Stomach (tissue), 8 donors: ENCODE measurements at regions not wholly inside any gene's neighbourhood (a gene's known extent, or its start where the extent isn't known, plus 50 kb on each side); places are given as distances from the start of the nearest gene placed in this dataset.
A peak's percentile ranks its signal among the peaks of the same experiment; 100 is the strongest.
"Not testable (repeated sequence)": the region's sequence is repeated elsewhere in the genome, so short reads cannot be mapped to it uniquely, and the experiment has no call there.

Experiments
- DNase-seq, 2 donors: peaks; one replicate each; pipeline versions ENCODE4 v3.0.0 to v3.0.0-alpha.2; 2013 to 2019
- H3K27ac ChIP-seq, 5 donors: fragments of 200-600 bp in 4 of 5; sonication (generic) in 4 of 5; one replicate each; pipeline ENCODE4 v1.5.1; 2013 to 2019; ENCODE audit warnings: mild to moderate bottlenecking in 1 of 5, moderate library complexity in 1 of 5
- H3K27me3 ChIP-seq, 3 donors: fragments of 200-600 bp; sonication (generic); one replicate each; pipeline ENCODE4 v1.5.1; 2017 to 2019; ENCODE audit warnings: mixed run types in 1 of 3
- H3K36me3 ChIP-seq, 4 donors: fragments of 200-600 bp; sonication (generic); 1 replicate in 3 of 4; 2 replicates in 1 of 4; pipeline ENCODE4 v1.5.1; 2016 to 2019
- H3K4me1 ChIP-seq, 4 donors: fragments of 200-600 bp; sonication (generic); one replicate each; pipeline ENCODE4 v1.5.1; 2016 to 2019
- H3K4me3 ChIP-seq, 4 donors: fragments of 200-600 bp; sonication (generic) in 3 of 4; one replicate each; pipeline ENCODE4 v1.5.1; 2016 to 2019; ENCODE audit warnings: mild to moderate bottlenecking in 1 of 4
- H3K9me3 ChIP-seq, 4 donors: fragments of 200-600 bp; sonication (generic); one replicate each; pipeline ENCODE4 v1.5.1; 2016 to 2019
- CTCF ChIP-seq, 7 experiments: fragments of 450-650 bp in 4 of 7; fragments of 200-600 bp in 3 of 7; sonication (generic) in 3 of 7; IDR thresholded peaks; one replicate each; pipeline ENCODE4 v1.5.1; 2016 to 2019; ENCODE audit warnings: antibody characterized with exemption in 7 of 7, control low read depth in 2 of 7, mild to moderate bottlenecking in 1 of 7
- EP300 ChIP-seq: sonication (generic); formaldehyde crosslinking; IDR thresholded peaks from one replicate; pipeline ENCODE4 v1.6.1; 2017; ENCODE audit warnings: antibody characterized with exemption
- POLR2A ChIP-seq, 4 donors: fragments of 450-650 bp; IDR thresholded peaks; one replicate each; pipeline ENCODE4 v1.6.1; 2016; ENCODE audit warnings: antibody characterized with exemption in 4 of 4, control low read depth in 2 of 4, mild to moderate bottlenecking in 1 of 4, moderate library complexity in 1 of 4
- POLR2AphosphoS5 ChIP-seq, 3 donors: sonication (generic); formaldehyde crosslinking; IDR thresholded peaks; one replicate each; pipeline ENCODE4 v1.6.1; 2016; ENCODE audit warnings: antibody characterized with exemption in 3 of 3
- WGBS, 5 donors: extraction: QIAGEN DNeasy Blood & Tissue Kit in 3 of 5; methylation state at CpG; one replicate each; pipeline versions ENCODE4 v1.1.5 to v1.1.7; 2013 to 2018; 5-methylcytosine and 5-hydroxymethylcytosine counted together
- intact Hi-C: fragments of 100-400 bp; cut with DNase I; formaldehyde crosslinking; loops from one replicate; pipeline ENCODE4 v1.15.1; 2023; ENCODE audit warnings: low total_unique reads
- donor health status: healthy with polysubstance abuse.
- donor health status: Bipolar disorder and iron deficiency.
- donor health status: healthy.

- H3K27me3 ChIP-seq, H3K4me3 ChIP-seq, H3K36me3 ChIP-seq, H3K4me1 ChIP-seq, intact Hi-C loops: not testable (repeated sequence)
- WGBS, 5 donors: 48 to 56% (median 53%) methylated on average over 6 of the region's 6 CpGs
- peaks cover 0 to 14% (median 7%) of the 10 kb centered on the region in 4 donors for H3K9me3 ChIP-seq
- H3K27ac ChIP-seq: peak overlapping the region in 2 of 5 donors; percentile 20 to 29
- peak in 1 of 2 donors; percentile 16 for DNase-seq
These were observed 133.8 kb downstream of the LEPR start for GRCh38 chr1:65554086-65554764.

GRCh38 chr1:65554829-65555228 is 134.4 kb downstream of the LEPR start:
- H3K27ac ChIP-seq: no peak overlapping the region
- peaks cover 0 to 14% (median 7%) of the 10 kb centered on the region in 4 donors for H3K9me3 ChIP-seq
- no peak overlapping the region for H3K4me3 ChIP-seq
- peaks cover 0 to 4% (median 0%) of the 10 kb centered on the region in 4 donors for H3K4me1 ChIP-seq
- no peaks in the 10 kb centered on the region for H3K27me3 ChIP-seq
- intact Hi-C loops: no loop called here
- TF ChIP-seq POLR2A (IDR thresholded peaks at IDR 0.05) (no peak), CTCF (IDR thresholded peaks at IDR 0.05) (no peak), EP300 (no peak), POLR2AphosphoS5 (IDR thresholded peaks at IDR 0.05) (no peak)
- no peak for DNase-seq
- WGBS, 5 donors: 82 to 92% (median 87%) methylated on average over 7 to 8 of the region's 8 CpGs
- H3K36me3 ChIP-seq: no peaks in the 10 kb centered on the region

- Histone ChIP-seq H3K36me3 (no peaks in the 10 kb centered on the region), H3K27me3 (no peaks in the 10 kb centered on the region), H3K9me3 (peaks cover 0 to 5% (median 2%) of the 10 kb centered on the region in 4 donors), H3K4me3 (no peak overlapping the region), H3K27ac (no peak overlapping the region), H3K4me1 (peaks cover 0 to 4% (median 0%) of the 10 kb centered on the region in 4 donors)
- no peak for DNase-seq
- intact Hi-C loops: no loop called here
- no peak for TF ChIP-seq POLR2A (IDR thresholded peaks at IDR 0.05)
- TF ChIP-seq CTCF (IDR thresholded peaks at IDR 0.05): no peak
- TF ChIP-seq POLR2AphosphoS5 (IDR thresholded peaks at IDR 0.05): no peak
- TF ChIP-seq EP300: no peak
These were observed 137.7 kb downstream of the LEPR start for GRCh38 chr1:65558215-65558614.

- Histone ChIP-seq H3K27me3 (no peaks in the 10 kb centered on the region), H3K27ac (no peak overlapping the region), H3K36me3 (peaks cover 0 to 8% (median 5%) of the 10 kb centered on the region in 4 donors), H3K4me3 (no peak overlapping the region), H3K4me1 (no peaks in the 10 kb centered on the region), H3K9me3 (peaks cover 0 to 3% (median 0%) of the 10 kb centered on the region in 4 donors)
- 76 to 97% (median 92%) methylated on average over 5 to 7 of the region's 7 CpGs for WGBS, 5 donors
- DNase-seq: no peak
- intact Hi-C loops: no loop called here
- no peak for TF ChIP-seq CTCF (IDR thresholded peaks at IDR 0.05)
- TF ChIP-seq EP300: no peak
- no peak for TF ChIP-seq POLR2AphosphoS5 (IDR thresholded peaks at IDR 0.05)
- no peak for TF ChIP-seq POLR2A (IDR thresholded peaks at IDR 0.05)
These were observed 144.0 kb downstream of the LEPR start for GRCh38 chr1:65564493-65564892.

- Histone ChIP-seq H3K9me3 (peaks cover 0 to 3% (median 0%) of the 10 kb centered on the region in 4 donors), H3K27me3 (no peaks in the 10 kb centered on the region), H3K4me1 (no peaks in the 10 kb centered on the region), H3K4me3 (no peak overlapping the region), H3K36me3 (peaks cover 0 to 10% (median 7%) of the 10 kb centered on the region in 4 donors), H3K27ac (no peak overlapping the region)
- 63 to 92% (median 72%) methylated on average over 3 of the region's 3 CpGs for WGBS, 5 donors
- no peak for TF ChIP-seq CTCF (IDR thresholded peaks at IDR 0.05)
- TF ChIP-seq POLR2AphosphoS5 (IDR thresholded peaks at IDR 0.05): no peak
- TF ChIP-seq POLR2A (IDR thresholded peaks at IDR 0.05): no peak
- no peak for TF ChIP-seq EP300
- DNase-seq: no peak
- intact Hi-C loops: no loop called here
These were observed 147.8 kb downstream of the LEPR start for GRCh38 chr1:65568285-65568684.
